NCI-H146 treated with DMSO at 0.1 percent for 48 hours (cell line): ENCODE measurements at regions not wholly inside any gene's neighbourhood (a gene's known extent, or its start where the extent isn't known, plus 50 kb on each side); places are given as distances from the start of the nearest gene placed in this dataset.
"Not testable (repeated sequence)": the region's sequence is repeated elsewhere in the genome, so short reads cannot be mapped to it uniquely, and the experiment has no call there.

Experiments used
- DNase-seq: peaks from one replicate; lab custom pipeline; 2025; ENCODE audit not compliant: unreplicated experiment; lab: John Stamatoyannopoulos, UW

GRCh38 chr13:61664801-61665705, 249.4 kb upstream of the PCDH20 start:
- no peak for DNase-seq

- DNase-seq, result no peak
Measured at GRCh38 chr13:61654481-61654880, 238.8 kb upstream of the PCDH20 start.

- no peak for DNase-seq
Measured at GRCh38 chr13:61648547-61648946, 232.9 kb upstream of the PCDH20 start.

GRCh38 chr13:61612192-61612591, 196.5 kb upstream of the PCDH20 start:
- DNase-seq, result no peak

- DNase-seq, result no peak
Measured at GRCh38 chr13:61608138-61608537, 192.5 kb upstream of the PCDH20 start.

- DNase-seq, result no peak
Measured at GRCh38 chr13:61600360-61601033, 184.8 kb upstream of the PCDH20 start.

- no peak for DNase-seq
Measured at GRCh38 chr13:61592489-61592888, 176.8 kb upstream of the PCDH20 start.

GRCh38 chr13:61575973-61576372, 160.3 kb upstream of the PCDH20 start:
- no peak for DNase-seq

- DNase-seq, result no peak
Measured at GRCh38 chr13:61563645-61564044, 148.0 kb upstream of the PCDH20 start.

- DNase-seq, result no peak
Measured at GRCh38 chr13:61546911-61547310, 131.3 kb upstream of the PCDH20 start.

GRCh38 chr13:61546413-61546812, 130.8 kb upstream of the PCDH20 start:
- no peak for DNase-seq

GRCh38 chr13:61536433-61536832, 120.8 kb upstream of the PCDH20 start:
- no peak for DNase-seq

GRCh38 chr13:61531383-61532065, 115.9 kb upstream of the PCDH20 start:
- no peak for DNase-seq

GRCh38 chr13:61519214-61519613, 103.6 kb upstream of the PCDH20 start:
- DNase-seq, result not testable (repeated sequence)

GRCh38 chr13:61508936-61509335, 93.3 kb upstream of the PCDH20 start:
- no peak for DNase-seq

- no peak for DNase-seq
Measured at GRCh38 chr13:61500176-61500575, 84.5 kb upstream of the PCDH20 start.

GRCh38 chr13:61495648-61496047, 80.0 kb upstream of the PCDH20 start:
- DNase-seq, result no peak

GRCh38 chr13:61493556-61493955, 77.9 kb upstream of the PCDH20 start:
- DNase-seq, result not testable (repeated sequence)

- no peak for DNase-seq
Measured at GRCh38 chr13:61486496-61486895, 70.8 kb upstream of the PCDH20 start.

GRCh38 chr13:61485128-61485765, 69.6 kb upstream of the PCDH20 start:
- DNase-seq, result no peak

- no peak for DNase-seq
Measured at GRCh38 chr13:61477619-61478018, 62.0 kb upstream of the PCDH20 start.
